ENCODE measurements at regions not wholly inside any gene's neighbourhood (a gene's known extent, or its start where the extent isn't known, plus 50 kb on each side); places are given as distances from the start of the nearest gene placed in this dataset.

GRCh38 chr14:46215801-46216200 is 435.8 kb downstream of the RPL10L start:
- no peak for TF ChIP-seq EP300 (IDR thresholded peaks at IDR 0.05)
- TF ChIP-seq POLR2AphosphoS5 (IDR thresholded peaks at IDR 0.05) = no peak
- TF ChIP-seq CTCF (IDR thresholded peaks at IDR 0.05) = no peak
- TF ChIP-seq POLR2A (IDR thresholded peaks at IDR 0.05) = no peak
